ENCODE measurements at regions not wholly inside any gene's neighbourhood (a gene's known extent, or its start where the extent isn't known, plus 50 kb on each side); places are given as distances from the start of the nearest gene placed in this dataset.

GRCh38 chr1:80520949-80521348 is 1279.8 kb upstream of the ADGRL2 start:
- DNase-seq (ENCODE audit: low spot score), result no peak

DNA sequence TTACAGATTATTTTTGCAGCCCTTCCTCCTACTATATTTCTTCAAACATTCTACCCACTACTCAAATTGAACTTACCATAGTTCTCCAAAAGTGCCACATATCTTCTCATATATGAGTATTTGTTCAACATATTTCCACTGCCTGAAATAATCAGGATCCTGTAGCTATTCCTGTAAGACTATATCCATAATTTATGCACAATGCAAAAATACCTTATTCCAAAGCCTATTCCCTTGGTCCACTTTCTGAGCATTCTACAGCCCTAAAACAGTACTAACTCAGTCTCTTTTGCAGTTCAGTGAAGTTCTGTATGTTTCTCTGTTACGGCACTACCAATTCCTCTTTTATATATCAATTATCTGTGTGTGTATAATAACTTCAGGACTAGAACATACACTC is 1283.7 kb upstream of the ADGRL2 start:
- DNase-seq (ENCODE audit: low spot score), result no peak

DNA sequence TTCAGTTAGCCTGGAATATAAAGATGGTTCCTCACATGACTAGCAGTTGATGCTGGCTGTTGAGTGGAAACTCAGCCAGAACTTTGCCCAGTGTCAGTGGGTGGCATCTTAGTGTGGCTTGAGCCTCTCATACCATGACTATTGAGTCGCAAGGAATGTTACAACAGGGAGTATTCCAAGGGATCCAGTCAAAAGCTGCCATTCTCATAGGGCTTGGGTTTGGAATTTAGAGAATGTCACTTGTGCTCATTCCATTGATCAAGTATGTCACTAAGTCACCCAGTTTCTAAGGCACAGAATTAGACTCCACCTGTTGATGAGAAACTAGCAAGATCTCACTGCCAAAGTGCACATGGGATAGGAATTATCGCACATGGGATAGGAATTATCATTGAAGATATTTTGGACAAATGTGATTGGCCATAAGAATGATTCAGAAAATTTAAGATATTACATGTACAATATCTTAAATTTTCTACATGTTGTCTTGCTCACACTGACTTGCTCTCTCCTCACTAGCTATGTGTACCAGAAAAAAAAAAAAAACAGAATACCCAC is 1290.7 kb upstream of the ADGRL2 start:
- no peak for DNase-seq (ENCODE audit: low spot score)

GRCh38 chr1:80506216-80506615 is 1294.5 kb upstream of the ADGRL2 start:
- no peak for DNase-seq (ENCODE audit: low spot score)

GRCh38 chr1:80498673-80499072 is 1302.1 kb upstream of the ADGRL2 start:
- DNase-seq (ENCODE audit: low spot score), result no peak

DNA sequence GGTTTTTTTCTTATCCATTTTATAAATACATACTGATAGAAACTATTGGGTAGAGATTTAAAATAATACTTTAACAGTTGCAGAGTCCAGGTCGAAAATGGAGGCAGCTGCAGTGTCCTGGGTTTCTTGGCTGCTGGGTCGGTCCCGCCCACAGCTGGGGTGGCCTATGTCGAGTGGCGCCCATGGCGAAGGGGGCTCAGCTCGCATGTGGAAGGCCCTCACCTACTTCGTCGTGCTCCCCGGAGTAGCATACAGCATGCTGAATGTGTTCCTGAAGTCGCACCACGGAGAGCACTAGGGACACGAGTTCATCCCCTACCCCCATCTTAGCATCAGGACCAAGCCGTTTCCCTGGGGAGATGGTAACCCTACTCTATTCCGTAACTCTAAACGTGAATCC is 1304.9 kb upstream of the ADGRL2 start:
- no peak for DNase-seq (ENCODE audit: low spot score)

GRCh38 chr1:80472145-80472544 is 1328.6 kb upstream of the ADGRL2 start:
- DNase-seq (ENCODE audit: low spot score), result no peak

DNA sequence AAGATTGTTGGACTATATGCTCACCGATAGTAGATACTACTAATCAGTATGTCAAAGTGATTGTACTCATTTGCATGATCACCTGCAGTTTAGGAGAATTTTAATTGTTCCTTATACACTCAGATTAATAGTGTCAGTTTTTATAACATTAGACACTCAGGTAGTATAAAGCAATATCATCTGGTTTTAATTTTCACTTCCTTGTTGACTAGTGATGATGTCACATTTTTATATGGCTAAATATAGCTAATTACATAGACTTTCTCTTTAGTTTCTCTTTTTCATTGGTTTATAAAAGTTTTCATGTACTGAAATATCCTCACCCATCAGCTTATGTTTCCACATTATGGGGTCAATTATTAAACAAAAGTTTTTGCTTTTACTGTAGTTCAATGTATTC is 1332.4 kb upstream of the ADGRL2 start:
- DNase-seq (ENCODE audit: low spot score), result no peak

DNA sequence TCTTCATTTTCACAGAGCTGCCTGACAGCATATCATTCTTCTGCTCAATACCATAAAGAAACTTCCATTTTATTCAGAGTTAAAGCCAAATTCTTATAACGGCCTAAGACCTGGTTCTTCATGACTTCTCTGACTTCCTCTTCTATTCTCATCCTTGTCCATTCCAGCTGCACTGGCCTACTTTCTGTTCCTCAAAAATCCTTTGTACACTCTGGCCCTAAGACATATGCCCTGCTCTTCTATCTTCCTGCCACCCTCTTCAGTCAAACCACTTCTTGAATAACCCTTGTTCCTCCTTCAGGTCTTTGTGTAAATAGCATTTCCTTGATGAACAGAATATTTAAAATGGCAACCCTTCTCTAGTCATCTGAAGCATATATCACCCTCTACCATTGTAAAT is 1338.7 kb upstream of the ADGRL2 start:
- no peak for DNase-seq (ENCODE audit: low spot score)

- no peak for DNase-seq (ENCODE audit: low spot score)
These were observed 1343.3 kb upstream of the ADGRL2 start for GRCh38 chr1:80457409-80457808.

- DNase-seq (ENCODE audit: low spot score), result no peak
These were observed 1347.0 kb upstream of the ADGRL2 start for GRCh38 chr1:80453775-80454174.

DNA sequence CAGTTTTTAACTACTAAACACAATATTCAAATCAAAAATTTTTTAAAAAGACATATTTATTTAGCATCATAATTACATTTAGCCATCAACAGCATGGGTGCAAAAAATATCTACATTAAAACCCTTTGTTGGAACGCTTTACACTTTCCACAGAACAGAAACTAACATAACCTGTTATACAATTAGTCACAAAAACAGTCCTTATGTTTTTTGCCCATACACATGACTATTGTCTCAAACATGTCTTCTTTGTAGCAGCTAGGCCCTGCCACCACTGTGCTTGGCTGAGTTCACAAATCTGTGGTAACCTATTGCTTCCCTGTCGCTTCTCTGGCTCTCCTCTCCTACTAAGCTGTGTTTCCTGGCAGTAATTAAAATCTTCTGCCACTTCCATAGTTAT is 1350.0 kb upstream of the ADGRL2 start:
- DNase-seq (ENCODE audit: low spot score), result no peak

DNA sequence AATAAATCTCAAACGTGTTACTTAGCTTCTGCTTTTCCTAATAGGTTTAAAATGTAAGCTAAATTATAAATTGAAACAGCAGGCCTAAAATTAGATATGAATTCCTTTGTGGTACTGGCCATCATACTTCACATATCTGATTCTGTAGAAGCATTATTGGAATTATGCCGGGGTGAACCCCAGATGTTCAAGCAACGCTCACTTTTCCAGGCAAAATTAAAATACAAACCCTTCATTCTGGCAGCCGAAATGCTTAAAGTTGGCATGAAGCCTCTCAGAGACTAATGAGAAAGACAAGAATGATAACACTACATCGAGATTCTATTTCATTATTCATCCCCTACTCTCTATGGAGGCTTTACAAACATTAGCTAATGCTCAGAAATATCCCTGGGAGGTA is 1352.7 kb upstream of the ADGRL2 start:
- DNase-seq (ENCODE audit: low spot score), result no peak

DNA sequence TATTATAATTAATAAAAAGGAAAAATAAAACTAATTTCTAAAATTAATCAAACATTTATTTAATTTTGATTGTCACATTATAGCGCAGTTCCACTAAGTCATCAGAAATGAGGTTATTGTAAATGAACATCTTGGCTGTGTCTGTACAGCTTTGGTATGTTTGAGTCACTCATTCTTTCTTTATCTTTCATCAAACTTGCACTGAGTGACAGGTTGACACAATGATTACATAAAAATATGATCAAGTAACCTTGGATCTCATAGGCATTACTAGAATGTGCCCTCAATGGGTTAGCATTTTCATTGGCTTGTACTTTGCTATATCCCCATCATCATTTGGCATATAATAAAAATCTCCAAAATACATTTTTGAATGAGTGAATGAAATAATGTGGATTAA is 1353.2 kb upstream of the ADGRL2 start:
- DNase-seq (ENCODE audit: low spot score), result no peak

DNA sequence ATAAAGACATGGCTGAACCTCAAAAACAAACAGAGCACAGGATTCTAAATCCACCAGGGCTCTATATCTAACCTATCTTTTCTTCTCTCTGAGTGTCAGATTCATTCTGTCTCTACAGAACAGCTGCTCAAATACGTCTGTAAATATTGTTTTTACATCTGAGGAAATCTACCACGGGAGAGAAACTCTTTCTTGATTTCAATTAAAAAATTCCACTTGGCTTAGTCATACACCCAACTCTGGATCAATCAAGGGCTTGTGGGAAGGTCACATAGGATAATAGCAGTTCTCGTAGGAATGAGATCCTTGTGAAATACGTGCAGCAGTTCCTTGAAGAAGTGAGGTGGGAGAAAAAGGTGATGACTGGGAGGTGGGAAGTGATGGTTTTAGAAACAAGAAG is 1355.7 kb upstream of the ADGRL2 start:
- DNase-seq (ENCODE audit: low spot score), result no peak

GRCh38 chr1:80444171-80444570 is 1356.6 kb upstream of the ADGRL2 start:
- DNase-seq (ENCODE audit: low spot score), result no peak

GRCh38 chr1:80441664-80442063 is 1359.1 kb upstream of the ADGRL2 start:
- no peak for DNase-seq (ENCODE audit: low spot score)

DNA sequence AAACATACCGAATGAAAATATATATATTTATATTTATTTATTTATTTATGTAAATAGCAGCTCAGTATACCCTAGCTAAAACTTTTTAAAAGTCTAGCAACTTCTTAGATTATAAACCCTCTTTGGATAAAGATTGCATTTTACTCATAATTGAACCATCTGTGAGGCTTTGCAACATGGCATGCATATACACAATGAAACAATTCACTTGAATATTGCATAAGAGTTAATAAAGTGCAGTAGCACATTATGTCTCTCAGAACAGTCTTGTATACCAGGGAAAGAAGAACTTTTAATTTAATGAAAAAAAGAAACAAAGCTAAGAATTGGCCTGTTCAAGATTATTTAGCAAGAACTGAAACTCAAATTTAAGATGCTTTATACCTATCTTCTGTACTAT is 1363.9 kb upstream of the ADGRL2 start:
- DNase-seq (ENCODE audit: low spot score), result no peak

- no peak for DNase-seq (ENCODE audit: low spot score)
These were observed 1372.9 kb upstream of the ADGRL2 start for GRCh38 chr1:80427881-80428280.

- no peak for DNase-seq (ENCODE audit: low spot score)
These were observed 1376.5 kb upstream of the ADGRL2 start for GRCh38 chr1:80424249-80424648.

- DNase-seq (ENCODE audit: low spot score), result no peak
These were observed 1382.6 kb upstream of the ADGRL2 start for GRCh38 chr1:80418134-80418533.

- no peak for DNase-seq (ENCODE audit: low spot score)
These were observed 1383.1 kb upstream of the ADGRL2 start for GRCh38 chr1:80417671-80418070.

DNA sequence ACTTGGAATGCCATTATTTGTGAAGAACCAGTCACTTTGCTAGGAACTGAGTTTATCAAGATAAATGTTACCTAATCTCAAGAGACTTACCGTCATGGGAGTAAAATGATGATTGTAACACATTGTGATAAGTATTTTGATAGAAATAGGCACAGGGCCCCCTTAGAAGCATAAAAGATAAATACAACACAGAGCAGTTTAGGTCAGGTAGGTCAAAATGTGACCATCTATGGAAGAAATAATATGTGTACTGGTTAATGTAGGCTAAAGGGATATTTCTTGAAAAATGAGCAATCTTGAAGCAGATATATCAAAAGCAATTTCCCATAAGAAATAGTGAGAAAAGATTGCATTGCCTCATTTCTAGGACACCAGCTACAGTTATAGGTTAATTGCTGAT is 1386.8 kb upstream of the ADGRL2 start:
- DNase-seq (ENCODE audit: low spot score), result no peak

- no peak for DNase-seq (ENCODE audit: low spot score)
These were observed 1390.5 kb upstream of the ADGRL2 start for GRCh38 chr1:80410233-80410632.

- DNase-seq (ENCODE audit: low spot score), result no peak
These were observed 1397.0 kb upstream of the ADGRL4 start for GRCh38 chr1:80403471-80403893.
